ENCODE measurements at regions not wholly inside any gene's neighbourhood (a gene's known extent, or its start where the extent isn't known, plus 50 kb on each side); places are given as distances from the start of the nearest gene placed in this dataset.

DNA sequence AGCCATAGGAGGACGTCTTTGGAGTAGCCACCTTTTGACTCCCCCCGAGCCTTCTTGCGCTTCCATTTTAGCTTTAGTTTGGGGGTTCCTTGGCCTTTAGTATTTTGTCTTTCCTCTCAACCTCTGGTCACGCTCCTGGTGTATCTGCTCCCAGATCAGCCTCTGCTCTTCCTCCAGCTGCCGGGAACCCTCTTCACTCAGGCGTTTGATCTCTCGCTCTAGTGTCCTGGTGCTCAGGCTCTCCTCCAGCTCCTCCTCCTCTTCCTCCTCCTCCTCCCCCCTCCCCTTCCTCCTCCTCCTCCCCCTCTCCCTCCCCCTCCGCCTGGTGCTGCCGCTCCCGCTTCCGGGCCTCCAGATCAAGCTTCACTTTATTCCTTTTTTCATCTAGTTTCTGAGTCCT lies 1082.3 kb upstream of the TMEFF2 start:
- no peak for TF ChIP-seq EP300 (IDR thresholded peaks at IDR 0.05; ENCODE audit: borderline replicate concordance in 1 of 2, low read depth in 1 of 2, low read length in 1 of 2)
- TF ChIP-seq, protein P1, sequence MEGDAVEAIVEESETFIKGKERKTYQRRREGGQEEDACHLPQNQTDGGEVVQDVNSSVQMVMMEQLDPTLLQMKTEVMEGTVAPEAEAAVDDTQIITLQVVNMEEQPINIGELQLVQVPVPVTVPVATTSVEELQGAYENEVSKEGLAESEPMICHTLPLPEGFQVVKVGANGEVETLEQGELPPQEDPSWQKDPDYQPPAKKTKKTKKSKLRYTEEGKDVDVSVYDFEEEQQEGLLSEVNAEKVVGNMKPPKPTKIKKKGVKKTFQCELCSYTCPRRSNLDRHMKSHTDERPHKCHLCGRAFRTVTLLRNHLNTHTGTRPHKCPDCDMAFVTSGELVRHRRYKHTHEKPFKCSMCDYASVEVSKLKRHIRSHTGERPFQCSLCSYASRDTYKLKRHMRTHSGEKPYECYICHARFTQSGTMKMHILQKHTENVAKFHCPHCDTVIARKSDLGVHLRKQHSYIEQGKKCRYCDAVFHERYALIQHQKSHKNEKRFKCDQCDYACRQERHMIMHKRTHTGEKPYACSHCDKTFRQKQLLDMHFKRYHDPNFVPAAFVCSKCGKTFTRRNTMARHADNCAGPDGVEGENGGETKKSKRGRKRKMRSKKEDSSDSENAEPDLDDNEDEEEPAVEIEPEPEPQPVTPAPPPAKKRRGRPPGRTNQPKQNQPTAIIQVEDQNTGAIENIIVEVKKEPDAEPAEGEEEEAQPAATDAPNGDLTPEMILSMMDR (IDR thresholded peaks at IDR 0.05): no peak
- no peak for TF ChIP-seq EZH2phosphoT487 (IDR thresholded peaks at IDR 0.05; ENCODE audit: borderline replicate concordance, low read depth)
- TF ChIP-seq CHD2 (IDR thresholded peaks at IDR 0.05; ENCODE audit: low read length, partially characterized antibody): no peak
- no peak for TF ChIP-seq RAD21 (IDR thresholded peaks at IDR 0.05; ENCODE audit: low read length)
- no peak for TF ChIP-seq POLR2AphosphoS5 (IDR thresholded peaks at IDR 0.05; ENCODE audit: low read depth, low read length)
- TF ChIP-seq RXRA (IDR thresholded peaks at IDR 0.05; ENCODE audit: borderline replicate concordance, low read depth): no peak
